HepG2 (cell line): ENCODE measurements at regions not wholly inside any gene's neighbourhood (a gene's known extent, or its start where the extent isn't known, plus 50 kb on each side); places are given as distances from the start of the nearest gene placed in this dataset.

ENCODE experiments used
- ATAC-seq: fragments of 200-7000 bp; cut with Tn5 transposase; 3 replicates; pipeline ENCODE4 v1.9.1; 2020; ENCODE audit warnings: mild to moderate bottlenecking, moderate library complexity
- BruUV-seq: library from RNA; stranded (reverse); fragments of 400-500 nt; replicated peaks from 2 replicates; lab custom pipeline; 2021; lab: Mats Ljungman, UMichigan
- CTCF ChIA-PET: fragments of 300-600 bp; formaldehyde crosslinking; extraction: SDS; loops from one replicate; lab custom pipeline; 2021; ENCODE audit warnings: low total read pairs, inconsistent platforms, low intra/inter-chr PET ratio; lab: Yijun Ruan, JAX
- POLR2A ChIA-PET: fragments of 350-600 bp; sonication (Branson Sonifier 250); formaldehyde crosslinking; loops from one replicate; lab custom pipeline; 2020; ENCODE audit warnings: antibody characterized with exemption, inconsistent platforms; lab: Yijun Ruan, JAX
- DNase-seq: peaks from one replicate; pipeline ENCODE4 v3.0.0-alpha.2; 2015; ENCODE audit warnings: low spot score
- FAIRE-seq: peaks from 3 replicates; lab custom pipeline; 2011; peaks lifted over from hg19 to GRCh38; lab: Jason Lieb, UNC
- H2AFZ ChIP-seq: one replicate; pipeline ENCODE4 v1.6.1; 2011; ENCODE audit warnings: low read length, inconsistent platforms
- H3K27ac ChIP-seq: fragments of 300-600 bp; 3 replicates; pipeline ENCODE4 v1.8.0; 2011; ENCODE audit warnings: mixed run types, mild to moderate bottlenecking, mixed read lengths, low read length, inconsistent platforms; ENCODE audit not compliant: insufficient read depth; ENCODE audit errors: extremely low read length
- H3K27me3 ChIP-seq, 2 experiments: fragments of 200-600 bp in 1 of 2; 2 replicates in 1 of 2; 3 replicates in 1 of 2; pipeline versions ENCODE4 v1.6.0 to v1.8.0; 2011; ENCODE audit warnings: low read length in 2 of 2, mild to moderate bottlenecking in 2 of 2, moderate library complexity in 2 of 2, inconsistent platforms in 1 of 2; ENCODE audit not compliant: insufficient read depth in 2 of 2, control insufficient read depth in 1 of 2
- H3K36me3 ChIP-seq, 2 experiments: fragments of 200-600 bp in 1 of 2; replicated peaks in 1 of 2; 2 replicates in 1 of 2; 3 replicates in 1 of 2; pipeline versions ENCODE4 v1.5.1 to v1.8.0; 2011; ENCODE audit warnings: low read length in 2 of 2, inconsistent platforms in 1 of 2; ENCODE audit not compliant: insufficient read depth in 2 of 2, control insufficient read depth in 1 of 2
- H3K4me1 ChIP-seq: 2 replicates; pipeline ENCODE4 v1.5.1; 2012; ENCODE audit warnings: low read length, inconsistent platforms; ENCODE audit not compliant: insufficient read depth
- H3K4me2 ChIP-seq: 2 replicates; pipeline ENCODE4 v1.6.0; 2011; ENCODE audit warnings: low read depth, low read length, inconsistent platforms
- H3K4me3 ChIP-seq, 3 experiments: fragments of 200-600 bp in 1 of 3; sonication (generic), shearing (Covaris generic) in 1 of 3; replicated peaks in 1 of 3; 2 replicates each; pipeline ENCODE4 v1.5.1; 2011 to 2016; ENCODE audit warnings: low read length in 3 of 3, inconsistent platforms in 2 of 3, low read depth in 2 of 3, mild to moderate bottlenecking in 2 of 3, control low read depth in 1 of 3, mixed read lengths in 1 of 3; ENCODE audit not compliant: insufficient read depth in 1 of 3
- H3K79me2 ChIP-seq: one replicate; pipeline ENCODE4 v1.6.1; 2011; ENCODE audit warnings: low read length, inconsistent platforms; ENCODE audit not compliant: insufficient read depth
- H3K9ac ChIP-seq: 2 replicates; pipeline ENCODE4 v1.6.0; 2011; ENCODE audit warnings: mild to moderate bottlenecking, low read depth, low read length, inconsistent platforms; ENCODE audit not compliant: insufficient read depth
- H3K9me3 ChIP-seq: 2 replicates; pipeline ENCODE4 v1.5.1; 2012; ENCODE audit warnings: mild to moderate bottlenecking, low read length
- H4K20me1 ChIP-seq: 2 replicates; pipeline ENCODE4 v1.6.0; 2011; ENCODE audit warnings: inconsistent platforms, mild to moderate bottlenecking, low read length, moderate library complexity; ENCODE audit not compliant: insufficient read depth
- HIVEP1 ChIP-seq: sonication (generic); formaldehyde crosslinking; IDR thresholded peaks from 2 replicates; pipeline ENCODE4 v1.4.0; 2020; ENCODE audit warnings: mild to moderate bottlenecking, missing genetic modification reagents
- MEIS1 ChIP-seq: sonication (generic); formaldehyde crosslinking; IDR thresholded peaks from 2 replicates; pipeline ENCODE4 v1.9.0; 2021; ENCODE audit warnings: mild to moderate bottlenecking, missing genetic modification reagents, moderate library complexity, borderline replicate concordance
- MIER2 ChIP-seq: IDR thresholded peaks from 2 replicates; pipeline ENCODE4 v1.6.1; 2016; ENCODE audit warnings: missing biosample characterization, missing genetic modification reagents
- PCBP1 ChIP-seq: fragments of 200-400 bp; formaldehyde crosslinking; IDR thresholded peaks from 2 replicates; pipeline ENCODE4 v1.6.1; 2017; ENCODE audit warnings: mild to moderate bottlenecking, low read depth, low read length, borderline replicate concordance
- RFXAP ChIP-seq: sonication (generic); formaldehyde crosslinking; IDR thresholded peaks from 2 replicates; pipeline ENCODE4 v1.4.0; 2020; ENCODE audit warnings: missing genetic modification reagents, borderline replicate concordance
- ZFAT ChIP-seq: sonication (generic); formaldehyde crosslinking; conservative IDR thresholded peaks from 2 replicates; pipeline ENCODE4 v1.8.1; 2023; ENCODE audit warnings: missing genetic modification reagents, inconsistent platforms
- ZNF792 ChIP-seq: IDR thresholded peaks from 2 replicates; pipeline ENCODE4 v1.6.1; 2016
- ZSCAN20 ChIP-seq: sonication (generic); formaldehyde crosslinking; IDR thresholded peaks from 2 replicates; pipeline ENCODE4 v1.4.0; 2020; ENCODE audit warnings: missing genetic modification reagents, mild to moderate bottlenecking, borderline replicate concordance
- WGBS: methylation state at CpG from one replicate; pipeline ENCODE4 v1.1.6; 2017; ENCODE audit warnings: low lambda C conversion rate; 5-methylcytosine and 5-hydroxymethylcytosine counted together
- in situ Hi-C: cut with HindIII; loops from 2 replicates; pipeline ENCODE4 v1.10.0; 2017; ENCODE audit warnings: low pct_unique_long_range_greater_than_20kb; ENCODE audit not compliant: extremely low pct_ligation_motif_present
- intact Hi-C: fragments of 100-400 bp; cut with micrococcal nuclease; formaldehyde crosslinking; loops from one replicate; pipeline ENCODE4 v1.10.0; 2022; ENCODE audit not compliant: unreplicated experiment
- TF ChIP-seq, protein P1 (sequence below): sonication (generic); formaldehyde crosslinking; IDR thresholded peaks from 2 replicates; pipeline ENCODE4 v1.4.0; 2020; ENCODE audit warnings: missing genetic modification reagents, mild to moderate bottlenecking, borderline replicate concordance
- TF ChIP-seq, protein P2 (sequence below): sonication (generic); formaldehyde crosslinking; IDR thresholded peaks from 2 replicates; pipeline ENCODE4 v1.5.0; 2020; ENCODE audit warnings: missing genetic modification reagents
- TF ChIP-seq, protein P3 (sequence below): sonication (generic); formaldehyde crosslinking; IDR thresholded peaks from 2 replicates; pipeline ENCODE4 v1.8.0; 2022; ENCODE audit warnings: missing genetic modification reagents, mild to moderate bottlenecking, moderate library complexity, borderline replicate concordance

DNA sequence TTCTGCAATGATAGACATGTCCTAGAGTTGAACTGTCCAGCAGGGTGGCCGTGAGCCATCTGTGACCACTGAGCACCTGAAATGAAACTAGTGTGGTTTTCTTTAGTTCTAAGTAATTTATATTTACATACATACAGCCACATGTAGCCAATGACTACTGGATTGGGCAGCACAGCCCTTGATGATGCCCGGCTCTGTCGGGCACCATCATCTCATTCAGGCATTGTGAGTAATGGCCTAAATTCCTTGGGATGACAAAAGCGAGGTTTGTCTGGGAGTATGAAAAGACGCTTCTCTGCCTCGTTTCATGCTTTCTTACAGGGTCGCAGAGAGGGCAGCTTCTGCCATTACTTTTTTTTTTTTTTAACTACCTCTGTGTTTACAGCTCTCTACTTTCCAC lies 251.9 kb upstream of the HES1 start:
- Histone ChIP-seq H3K27ac (no peak overlapping the region), H3K4me2 (no peak overlapping the region)
- WGBS: 49% methylated on average over 7 of the region's 7 CpGs

More for the DNA sequence above, 251.9 kb upstream of the HES1 start:
- no peaks in the 10 kb centered on the region for H3K36me3 ChIP-seq
- H3K4me1 ChIP-seq: peaks cover 16% of the 10 kb centered on the region
- TF ChIP-seq, protein P1, sequence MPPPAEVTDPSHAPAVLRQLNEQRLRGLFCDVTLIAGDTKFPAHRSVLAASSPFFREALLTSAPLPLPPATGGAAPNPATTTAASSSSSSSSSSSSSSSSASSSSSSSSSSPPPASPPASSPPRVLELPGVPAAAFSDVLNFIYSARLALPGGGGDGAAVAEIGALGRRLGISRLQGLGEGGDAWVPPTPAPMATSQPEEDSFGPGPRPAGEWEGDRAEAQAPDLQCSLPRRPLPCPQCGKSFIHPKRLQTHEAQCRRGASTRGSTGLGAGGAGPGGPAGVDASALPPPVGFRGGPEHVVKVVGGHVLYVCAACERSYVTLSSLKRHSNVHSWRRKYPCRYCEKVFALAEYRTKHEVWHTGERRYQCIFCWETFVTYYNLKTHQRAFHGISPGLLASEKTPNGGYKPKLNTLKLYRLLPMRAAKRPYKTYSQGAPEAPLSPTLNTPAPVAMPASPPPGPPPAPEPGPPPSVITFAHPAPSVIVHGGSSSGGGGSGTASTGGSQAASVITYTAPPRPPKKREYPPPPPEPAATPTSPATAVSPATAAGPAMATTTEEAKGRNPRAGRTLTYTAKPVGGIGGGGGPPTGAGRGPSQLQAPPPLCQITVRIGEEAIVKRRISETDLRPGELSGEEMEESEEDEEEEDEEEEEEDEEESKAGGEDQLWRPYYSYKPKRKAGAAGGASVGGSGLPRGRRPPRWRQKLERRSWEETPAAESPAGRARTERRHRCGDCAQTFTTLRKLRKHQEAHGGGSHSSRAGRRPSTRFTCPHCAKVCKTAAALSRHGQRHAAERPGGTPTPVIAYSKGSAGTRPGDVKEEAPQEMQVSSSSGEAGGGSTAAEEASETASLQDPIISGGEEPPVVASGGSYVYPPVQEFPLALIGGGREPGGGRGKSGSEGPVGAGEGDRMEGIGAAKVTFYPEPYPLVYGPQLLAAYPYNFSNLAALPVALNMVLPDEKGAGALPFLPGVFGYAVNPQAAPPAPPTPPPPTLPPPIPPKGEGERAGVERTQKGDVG (CRISPR knock-in tag): no peak
- TF ChIP-seq PCBP1 (no peak), ZSCAN20 (CRISPR knock-in tag) (no peak), MEIS1 (CRISPR knock-in tag) (no peak), ZNF792 (no peak), RFXAP (no peak), MIER2 (CRISPR knock-in tag) (no peak), HIVEP1 (no peak), ZFAT (CRISPR knock-in tag) (no peak)
- TF ChIP-seq, protein P2, sequence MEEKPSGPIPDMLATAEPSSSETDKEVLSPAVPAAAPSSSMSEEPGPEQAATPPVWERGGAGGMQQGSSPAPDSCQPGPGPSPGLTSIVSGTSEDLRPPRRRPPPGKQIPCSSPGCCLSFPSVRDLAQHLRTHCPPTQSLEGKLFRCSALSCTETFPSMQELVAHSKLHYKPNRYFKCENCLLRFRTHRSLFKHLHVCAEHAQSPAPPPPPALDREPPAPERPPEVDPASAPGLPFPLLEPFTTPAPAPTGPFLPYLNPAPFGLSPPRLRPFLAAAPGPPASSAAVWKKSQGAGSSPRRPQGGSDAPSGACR: no peak
- TF ChIP-seq, protein P3, sequence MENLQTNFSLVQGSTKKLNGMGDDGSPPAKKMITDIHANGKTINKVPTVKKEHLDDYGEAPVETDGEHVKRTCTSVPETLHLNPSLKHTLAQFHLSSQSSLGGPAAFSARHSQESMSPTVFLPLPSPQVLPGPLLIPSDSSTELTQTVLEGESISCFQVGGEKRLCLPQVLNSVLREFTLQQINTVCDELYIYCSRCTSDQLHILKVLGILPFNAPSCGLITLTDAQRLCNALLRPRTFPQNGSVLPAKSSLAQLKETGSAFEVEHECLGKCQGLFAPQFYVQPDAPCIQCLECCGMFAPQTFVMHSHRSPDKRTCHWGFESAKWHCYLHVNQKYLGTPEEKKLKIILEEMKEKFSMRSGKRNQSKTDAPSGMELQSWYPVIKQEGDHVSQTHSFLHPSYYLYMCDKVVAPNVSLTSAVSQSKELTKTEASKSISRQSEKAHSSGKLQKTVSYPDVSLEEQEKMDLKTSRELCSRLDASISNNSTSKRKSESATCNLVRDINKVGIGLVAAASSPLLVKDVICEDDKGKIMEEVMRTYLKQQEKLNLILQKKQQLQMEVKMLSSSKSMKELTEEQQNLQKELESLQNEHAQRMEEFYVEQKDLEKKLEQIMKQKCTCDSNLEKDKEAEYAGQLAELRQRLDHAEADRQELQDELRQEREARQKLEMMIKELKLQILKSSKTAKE: no peak
- TF ChIP-seq, all 625 proteins: peak for 0
- Histone ChIP-seq H3K27me3 (no peaks in the 10 kb centered on the region; a peak in 2 of 5 replicates), H3K79me2 (no peaks in the 10 kb centered on the region), H3K4me3 (no peak overlapping the region), H3K9ac (no peak overlapping the region), H4K20me1 (no peaks in the 10 kb centered on the region), H2AFZ (no peak overlapping the region), H3K9me3 (no peaks in the 10 kb centered on the region)
- no TSS peak for BruUV-seq
- ATAC-seq: no peak; the same call in 2 of the 3 replicates
- POLR2A ChIA-PET: no interaction called here
- CTCF ChIA-PET: no interaction called here
- no peak for DNase-seq
- FAIRE-seq: no peak
- intact Hi-C loops: no loop called here
- in situ Hi-C loops: no loop called here
